Islet precursor cell (in vitro differentiated cells): ENCODE measurements at regions not wholly inside any gene's neighbourhood (a gene's known extent, or its start where the extent isn't known, plus 50 kb on each side); places are given as distances from the start of the nearest gene placed in this dataset.

ENCODE experiments used
- DNase-seq: peaks from one replicate; pipeline ENCODE4 v3.0.0-alpha.2; 2018

DNA sequence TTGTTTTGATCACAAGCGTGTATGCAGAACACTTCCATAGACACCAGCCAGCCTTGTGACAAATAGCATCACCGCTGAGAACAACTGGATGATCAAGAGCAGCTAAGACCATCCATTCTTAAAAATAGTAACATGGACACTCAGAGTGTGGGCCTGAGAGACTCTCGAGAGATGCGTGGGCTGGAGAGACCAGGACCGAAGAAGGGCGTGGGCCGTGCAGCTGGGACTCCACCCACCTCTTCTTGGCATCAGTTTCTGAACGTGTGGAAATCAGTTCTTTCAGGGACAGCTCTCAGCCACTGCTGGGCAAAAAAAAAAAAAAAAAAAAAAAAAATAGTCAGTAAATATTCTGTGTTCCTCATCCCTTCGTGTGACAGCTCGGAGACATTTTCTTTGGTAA lies 314.5 kb upstream of the CDH4 start:
- no peak for DNase-seq

GRCh38 chr20:60941379-60941778 lies 310.7 kb upstream of the CDH4 start:
- DNase-seq, result no peak

DNA sequence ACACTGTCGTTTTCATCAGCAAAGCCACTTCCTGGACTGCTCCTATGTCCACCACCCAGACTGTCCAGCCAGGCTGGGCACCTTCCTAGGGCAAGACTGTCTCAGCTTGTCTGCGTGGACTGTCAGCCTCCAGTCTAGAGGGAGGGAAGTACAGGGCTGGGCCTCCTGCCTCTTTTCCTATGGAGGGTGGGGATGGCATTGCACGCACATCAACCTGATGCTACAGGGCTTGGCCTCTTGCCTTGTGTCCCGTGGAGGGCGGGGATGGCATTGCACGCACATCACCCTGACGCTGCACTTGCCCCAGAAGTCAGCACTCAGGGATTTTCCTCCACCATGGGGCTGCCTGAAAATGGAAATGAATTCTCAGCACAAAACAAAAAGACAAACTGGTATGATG lies 304.2 kb upstream of the CDH4 start:
- DNase-seq, result peak; percentile 38

DNA sequence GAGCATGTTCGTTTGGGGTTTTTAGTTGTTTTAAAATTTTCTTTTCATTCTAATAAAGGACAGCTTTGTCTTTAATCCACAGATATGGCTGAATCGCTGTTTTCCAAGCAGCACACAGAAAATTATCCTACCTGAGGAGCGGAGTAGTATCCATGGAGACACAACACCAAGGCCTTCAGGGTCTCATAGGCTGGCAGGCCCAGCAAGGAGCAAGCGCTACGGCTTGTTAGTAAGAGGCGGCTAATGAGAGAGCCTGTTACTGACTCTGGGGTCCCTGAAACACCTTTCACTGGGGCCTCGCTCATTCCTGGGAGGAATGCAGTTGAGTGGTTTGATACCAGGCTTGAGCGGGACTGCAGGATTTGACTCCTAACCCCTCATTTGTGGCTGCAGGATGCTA lies 303.8 kb upstream of the CDH4 start:
- DNase-seq, result peak; percentile 23

DNA sequence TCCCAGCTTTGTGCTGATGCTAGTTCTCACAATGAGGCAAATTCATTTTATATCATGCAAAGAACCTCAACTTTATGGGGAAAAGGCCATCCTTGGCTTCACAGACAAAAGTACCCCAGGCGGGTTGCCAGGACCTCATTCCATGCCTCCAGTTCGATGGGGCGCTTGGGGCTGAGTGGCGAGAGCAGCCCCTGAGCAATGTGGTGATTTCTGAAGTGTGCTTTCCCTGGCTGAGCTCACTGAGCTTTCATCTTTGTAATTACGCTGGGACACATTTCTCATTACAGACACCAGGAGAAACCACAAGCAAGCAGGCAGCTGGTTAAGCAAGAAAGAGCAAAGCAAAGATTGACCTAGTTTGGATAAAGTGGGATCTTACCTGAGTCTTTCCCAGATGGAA lies 301.5 kb upstream of the CDH4 start:
- DNase-seq, result no peak

GRCh38 chr20:60950974-60951373 lies 301.1 kb upstream of the CDH4 start:
- no peak for DNase-seq

DNA sequence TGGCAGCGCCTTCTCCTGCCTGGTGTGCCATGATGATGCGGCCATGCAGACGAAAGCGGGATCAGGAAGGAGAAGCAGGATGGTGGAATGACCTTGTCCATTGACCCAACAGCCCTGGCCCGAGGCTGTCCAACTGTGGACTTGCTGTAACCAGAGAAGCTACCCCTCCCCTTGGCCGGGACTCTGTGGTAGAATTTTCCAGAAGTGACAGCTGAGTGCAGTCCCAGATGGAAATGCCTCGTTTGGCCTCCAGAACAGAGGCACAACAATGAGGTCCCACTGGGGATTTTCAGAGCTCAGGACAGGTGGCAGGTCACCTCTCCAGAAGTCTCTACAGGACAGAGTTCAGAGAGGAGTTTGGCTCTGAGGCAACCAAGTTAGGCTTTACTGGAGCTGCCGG lies 299.2 kb upstream of the CDH4 start:
- DNase-seq, result no peak

- DNase-seq, result no peak
These were observed 298.7 kb upstream of the CDH4 start for GRCh38 chr20:60953321-60953720.

- no peak for DNase-seq
These were observed 296.4 kb upstream of the CDH4 start for GRCh38 chr20:60955706-60956105.

DNA sequence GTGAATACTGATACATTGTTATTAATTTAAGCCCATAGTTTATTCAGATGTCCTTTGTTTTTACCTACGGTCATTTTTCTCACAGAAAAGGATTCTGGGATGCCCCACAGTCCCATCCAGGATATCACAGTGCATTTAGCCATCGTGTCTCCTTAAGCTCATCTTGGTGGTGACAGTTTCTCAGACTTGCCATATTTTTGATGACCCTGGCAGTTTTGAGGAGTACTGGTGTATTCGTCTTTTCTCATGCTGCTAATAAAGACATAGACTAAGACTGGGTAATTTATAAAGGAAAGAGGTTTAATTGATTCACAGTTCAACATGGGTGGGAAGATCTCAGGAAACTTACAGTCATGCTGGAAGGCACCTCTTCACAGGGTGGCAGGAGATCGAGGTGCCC lies 295.9 kb upstream of the CDH4 start:
- DNase-seq, result peak; percentile 1

GRCh38 chr20:60957621-60958020 lies 294.4 kb upstream of the CDH4 start:
- peak; percentile 3 for DNase-seq

GRCh38 chr20:60959971-60960370 lies 292.1 kb upstream of the CDH4 start:
- peak; percentile 4 for DNase-seq

- peak; percentile 33 for DNase-seq
These were observed 291.6 kb upstream of the CDH4 start for GRCh38 chr20:60960500-60960899.

DNA sequence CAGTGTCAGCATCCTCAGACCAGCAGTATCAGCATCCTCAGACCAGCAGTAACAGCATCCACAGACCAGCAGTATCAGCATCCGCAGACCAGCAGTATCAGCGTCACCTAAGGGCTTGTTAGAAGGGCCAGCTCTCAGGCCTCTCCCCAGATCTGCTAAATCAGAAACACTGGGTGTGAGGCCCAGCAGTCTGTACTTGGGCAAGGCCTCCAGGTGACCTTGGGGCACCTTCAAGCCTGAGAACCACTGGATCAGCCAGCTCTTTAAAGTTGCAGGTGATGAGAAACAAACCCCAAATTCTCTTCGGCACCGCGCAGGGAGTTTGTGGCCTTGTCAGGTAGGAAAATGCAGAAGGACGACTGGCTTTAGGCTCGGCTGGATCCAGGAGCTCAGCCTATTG lies 290.5 kb upstream of the CDH4 start:
- DNase-seq, result peak; percentile 38

DNA sequence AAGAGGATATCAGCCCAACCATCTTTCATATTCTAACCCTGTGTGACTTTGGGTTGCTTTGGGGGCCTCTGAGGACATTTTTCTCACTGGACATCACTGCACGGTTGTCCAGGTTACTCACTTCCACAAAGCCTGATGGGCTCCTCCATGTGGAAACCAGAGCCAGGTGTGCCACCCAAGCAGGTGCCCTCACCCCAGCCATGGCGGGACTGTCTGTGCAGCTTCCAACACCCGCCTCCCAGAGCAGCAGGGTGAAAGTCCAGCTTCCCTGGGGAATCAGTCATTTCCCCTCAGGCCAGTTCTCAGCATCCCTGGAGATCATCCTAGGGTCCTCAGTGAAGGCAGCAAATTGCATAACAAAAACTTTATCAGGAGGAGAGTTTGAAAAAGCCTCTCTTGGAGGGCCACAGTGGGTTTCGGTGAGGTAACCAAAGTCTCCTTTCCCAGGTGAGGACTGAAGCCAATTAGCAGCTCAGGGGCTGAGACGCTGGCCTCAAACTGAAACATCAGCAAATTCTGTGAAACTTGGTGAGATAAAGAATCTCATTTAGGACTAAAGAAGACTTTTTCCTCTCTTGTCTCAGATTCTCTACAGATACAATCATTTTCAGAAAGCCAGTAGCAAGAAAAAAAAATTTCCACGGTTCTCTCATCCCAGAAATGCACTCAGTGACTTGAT lies 289.6 kb upstream of the CDH4 start:
- peak; percentile 14 for DNase-seq

DNA sequence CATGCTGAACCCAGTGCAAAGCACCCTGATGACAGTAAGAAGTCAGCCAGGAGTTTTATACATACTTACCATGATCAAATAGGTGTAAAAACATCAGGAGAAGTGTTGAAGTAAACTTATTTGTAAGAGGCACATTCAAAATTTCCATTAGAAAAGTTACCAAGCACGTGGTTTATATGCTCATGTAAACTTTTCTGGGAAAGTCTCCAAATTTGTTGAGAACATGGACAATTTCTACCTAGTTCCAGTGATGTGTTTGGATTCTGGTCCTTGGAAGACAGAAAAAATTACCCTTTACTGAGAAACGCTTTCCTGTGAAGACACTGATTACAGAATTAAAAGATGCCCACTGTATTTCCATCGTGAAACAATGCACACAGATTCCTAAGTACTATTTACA lies 288.9 kb upstream of the CDH4 start:
- DNase-seq, result no peak

GRCh38 chr20:60964911-60965310 lies 287.1 kb upstream of the CDH4 start:
- DNase-seq, result peak; percentile 35

DNA sequence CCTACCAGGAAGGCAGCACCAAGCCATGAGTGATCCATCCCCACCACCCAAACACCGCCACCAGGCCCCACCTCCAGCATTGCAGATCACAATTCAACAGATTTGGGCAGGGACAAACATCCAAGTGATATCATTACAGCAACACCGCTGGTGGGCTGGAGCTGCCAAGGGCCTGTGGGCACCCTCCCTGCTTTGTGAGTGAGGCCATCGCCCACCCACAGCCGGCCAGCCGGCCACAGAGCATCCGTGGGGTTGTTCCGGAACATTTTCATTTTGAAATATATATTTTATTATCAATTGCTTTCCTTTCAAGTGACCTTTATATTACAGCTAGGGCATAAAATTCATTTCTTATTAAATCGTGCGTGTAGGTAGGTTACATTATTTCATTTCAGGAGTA lies 286.0 kb upstream of the CDH4 start:
- DNase-seq, result peak; percentile 34

DNA sequence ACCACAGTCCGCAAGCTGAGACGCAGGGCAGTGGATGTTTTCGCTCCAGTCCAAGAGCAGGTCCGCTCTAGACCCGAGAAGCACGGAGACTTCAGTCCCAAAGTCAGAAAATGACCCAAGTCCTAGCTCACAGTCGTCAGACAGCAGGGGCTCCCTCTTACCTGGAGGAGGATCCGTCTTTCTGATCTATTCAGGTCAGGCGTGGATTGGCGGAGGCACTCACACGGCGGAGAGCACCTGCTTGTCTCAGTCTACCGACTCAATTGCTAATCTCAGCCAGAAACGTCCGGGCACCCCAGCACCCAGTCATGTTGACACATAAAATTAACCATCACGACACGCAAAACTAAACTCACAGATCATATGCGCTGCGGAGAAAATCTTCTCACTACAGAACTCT lies 285.3 kb upstream of the CDH4 start:
- peak; percentile 15 for DNase-seq

GRCh38 chr20:60967431-60968316 lies 284.4 kb upstream of the CDH4 start:
- peak; percentile 24 for DNase-seq

GRCh38 chr20:60968853-60969720 lies 283.0 kb upstream of the CDH4 start:
- peak; percentile 12 for DNase-seq

DNA sequence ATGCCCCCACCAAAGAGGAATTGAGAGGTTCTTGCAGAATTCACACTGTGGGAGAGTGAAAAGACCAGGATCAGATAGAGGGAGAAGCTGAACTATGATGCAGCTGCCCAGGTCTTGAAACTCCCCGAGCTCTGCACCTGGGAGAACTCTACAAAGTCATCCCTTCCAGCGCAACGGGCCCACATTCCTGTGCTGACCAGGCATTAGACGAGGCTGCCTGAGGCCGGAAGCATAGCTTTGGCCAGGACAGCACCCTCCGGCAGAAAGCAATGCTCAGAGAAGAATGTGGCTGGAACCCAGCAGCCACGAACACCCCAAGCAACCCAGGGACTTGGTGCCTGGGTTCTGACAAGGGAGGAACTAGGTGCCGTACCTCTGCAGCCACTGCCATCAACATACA lies 281.5 kb upstream of the CDH4 start:
- peak; percentile 74 for DNase-seq

DNA sequence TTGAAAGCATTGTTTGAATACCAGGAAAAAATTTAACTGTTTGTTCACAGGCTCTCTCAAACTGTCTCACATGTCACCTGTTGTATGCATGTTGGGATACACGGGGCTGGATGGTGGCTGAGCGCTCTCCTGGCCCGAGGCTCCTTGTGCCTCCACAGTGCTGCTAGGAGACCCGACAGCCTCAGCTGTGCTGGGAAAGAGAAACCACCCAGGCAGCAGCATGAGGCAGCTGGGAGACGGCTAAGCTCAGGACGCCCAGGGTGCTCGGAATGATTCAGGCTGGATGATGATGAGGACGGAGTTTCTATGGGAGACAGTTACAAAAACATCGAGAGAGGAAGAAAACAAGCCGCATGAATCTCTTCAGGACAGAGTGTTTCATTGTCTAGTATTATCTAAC lies 278.0 kb upstream of the CDH4 start:
- peak; percentile 24 for DNase-seq
